ENCODE measurements at regions not wholly inside any gene's neighbourhood (a gene's known extent, or its start where the extent isn't known, plus 50 kb on each side); places are given as distances from the start of the nearest gene placed in this dataset.

GRCh38 chr11:127471662-127472061 is 471.1 kb upstream of the KIRREL3 start:
- no peak for TF ChIP-seq CTCF (IDR thresholded peaks at IDR 0.05)
- TF ChIP-seq POLR2A (IDR thresholded peaks at IDR 0.05) = no peak

Measured in uterus (tissue), 2 donors.